DOHH2 (cell line): ENCODE measurements at regions not wholly inside any gene's neighbourhood (a gene's known extent, or its start where the extent isn't known, plus 50 kb on each side); places are given as distances from the start of the nearest gene placed in this dataset.

Experiments used
- H3F3A ChIP-seq: fragments of 200-600 bp; sonication (generic), shearing (Covaris generic); 2 replicates; pipeline ENCODE4 v1.6.0; 2016; ENCODE audit warnings: antibody characterized with exemption, mild to moderate bottlenecking; ENCODE audit not compliant: control insufficient read depth, insufficient read depth
- H3K27ac ChIP-seq: fragments of 200-600 bp; sonication (generic); 2 replicates; pipeline ENCODE4 v1.5.1; 2014; ENCODE audit warnings: low read depth, mild to moderate bottlenecking, low read length, moderate library complexity
- H3K27me3 ChIP-seq: fragments of 200-600 bp; sonication (generic); 2 replicates; pipeline ENCODE4 v1.6.1; 2014; ENCODE audit warnings: mild to moderate bottlenecking, low read length, mixed read lengths; ENCODE audit not compliant: control insufficient read depth
- H3K36me3 ChIP-seq: fragments of 200-600 bp; sonication (generic); 2 replicates; pipeline ENCODE4 v1.6.1; 2014; ENCODE audit warnings: mild to moderate bottlenecking, low read length, moderate library complexity, mixed read lengths; ENCODE audit not compliant: control insufficient read depth
- H3K4me1 ChIP-seq: fragments of 200-600 bp; sonication (generic); 2 replicates; pipeline ENCODE4 v1.6.1; 2014; ENCODE audit warnings: mild to moderate bottlenecking, low read length, mixed read lengths; ENCODE audit not compliant: control insufficient read depth
- H3K4me2 ChIP-seq: fragments of 200-600 bp; sonication (generic); 2 replicates; pipeline ENCODE4 v1.6.0; 2014; ENCODE audit warnings: mild to moderate bottlenecking, low read length, moderate library complexity
- H3K4me3 ChIP-seq: fragments of 200-600 bp; sonication (generic); 2 replicates; pipeline ENCODE4 v1.5.1; 2014; ENCODE audit warnings: mild to moderate bottlenecking, low read length, mixed read lengths
- H3K79me2 ChIP-seq: fragments of 200-600 bp; sonication (generic); 2 replicates; pipeline ENCODE4 v1.6.1; 2014; ENCODE audit warnings: mild to moderate bottlenecking, low read length, mixed read lengths; ENCODE audit not compliant: control insufficient read depth
- H3K9me2 ChIP-seq: fragments of 200-600 bp; sonication (generic); replicated peaks from 2 replicates; pipeline ENCODE4 v1.6.1; 2014; ENCODE audit warnings: mild to moderate bottlenecking, low read length, mixed read lengths; ENCODE audit not compliant: control insufficient read depth
- H3K9me3 ChIP-seq: fragments of 200-600 bp; sonication (generic); 2 replicates; pipeline ENCODE4 v1.6.1; 2014; ENCODE audit warnings: antibody characterized with exemption, low read length, mixed read lengths; ENCODE audit not compliant: control insufficient read depth, insufficient read depth
- H4K20me1 ChIP-seq: fragments of 200-600 bp; sonication (generic); 2 replicates; pipeline ENCODE4 v1.6.0; 2014; ENCODE audit warnings: low read depth, mild to moderate bottlenecking, antibody characterized with exemption, low read length, moderate library complexity; ENCODE audit not compliant: control insufficient read depth, insufficient read depth
- EZH2phosphoT487 ChIP-seq: fragments of 200-600 bp; sonication (generic); IDR thresholded peaks from 2 replicates; pipeline ENCODE4 v1.6.1; 2017; ENCODE audit warnings: borderline replicate concordance, mild to moderate bottlenecking, antibody characterized with exemption, low read length, moderate library complexity, mixed read lengths
- TF ChIP-seq, protein P1 (sequence below): fragments of 200-600 bp; sonication (generic); IDR thresholded peaks from one replicate; pipeline ENCODE4 v1.5.1; 2014; ENCODE audit warnings: antibody characterized with exemption, mild to moderate bottlenecking, low read depth, low read length; ENCODE audit not compliant: poor library complexity, severe bottlenecking

- H3K27ac ChIP-seq: no peak overlapping the region
- no peaks in the 10 kb centered on the region for H3K79me2 ChIP-seq
- H3K9me3 ChIP-seq: no peaks in the 10 kb centered on the region
- H3K4me2 ChIP-seq: no peak overlapping the region
- TF ChIP-seq EZH2phosphoT487: no peak
- TF ChIP-seq, protein P1, sequence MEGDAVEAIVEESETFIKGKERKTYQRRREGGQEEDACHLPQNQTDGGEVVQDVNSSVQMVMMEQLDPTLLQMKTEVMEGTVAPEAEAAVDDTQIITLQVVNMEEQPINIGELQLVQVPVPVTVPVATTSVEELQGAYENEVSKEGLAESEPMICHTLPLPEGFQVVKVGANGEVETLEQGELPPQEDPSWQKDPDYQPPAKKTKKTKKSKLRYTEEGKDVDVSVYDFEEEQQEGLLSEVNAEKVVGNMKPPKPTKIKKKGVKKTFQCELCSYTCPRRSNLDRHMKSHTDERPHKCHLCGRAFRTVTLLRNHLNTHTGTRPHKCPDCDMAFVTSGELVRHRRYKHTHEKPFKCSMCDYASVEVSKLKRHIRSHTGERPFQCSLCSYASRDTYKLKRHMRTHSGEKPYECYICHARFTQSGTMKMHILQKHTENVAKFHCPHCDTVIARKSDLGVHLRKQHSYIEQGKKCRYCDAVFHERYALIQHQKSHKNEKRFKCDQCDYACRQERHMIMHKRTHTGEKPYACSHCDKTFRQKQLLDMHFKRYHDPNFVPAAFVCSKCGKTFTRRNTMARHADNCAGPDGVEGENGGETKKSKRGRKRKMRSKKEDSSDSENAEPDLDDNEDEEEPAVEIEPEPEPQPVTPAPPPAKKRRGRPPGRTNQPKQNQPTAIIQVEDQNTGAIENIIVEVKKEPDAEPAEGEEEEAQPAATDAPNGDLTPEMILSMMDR: no peak
- H3K36me3 ChIP-seq: no peaks in the 10 kb centered on the region
- no peak overlapping the region for H3K4me3 ChIP-seq
- H3K9me2 ChIP-seq: no peaks in the 10 kb centered on the region
- no peaks in the 10 kb centered on the region for H3K27me3 ChIP-seq
- H3F3A ChIP-seq: no peaks in the 10 kb centered on the region
- no peaks in the 10 kb centered on the region for H4K20me1 ChIP-seq
- H3K4me1 ChIP-seq: no peaks in the 10 kb centered on the region
These were observed 51.4 kb upstream of the GREM2 start for GRCh38 chr1:240663169-240663879.
